ENCODE measurements at regions not wholly inside any gene's neighbourhood (a gene's known extent, or its start where the extent isn't known, plus 50 kb on each side); places are given as distances from the start of the nearest gene placed in this dataset.

GRCh38 chr9:81741103-81741502, 51.8 kb upstream of the TLE1 start:
- no peak for DNase-seq

GRCh38 chr9:81748091-81748490, 58.7 kb upstream of the TLE1 start:
- no peak overlapping the region for H3K27ac ChIP-seq (ENCODE audit: low read depth, low read length)
- no peak overlapping the region for H3K4me3 ChIP-seq (ENCODE audit: low read length)
- no peak overlapping the region for H2AK5ac ChIP-seq (ENCODE audit: low read length)
- H3K18ac ChIP-seq (ENCODE audit: low read length) = no peak overlapping the region
- H4K5ac ChIP-seq (ENCODE audit: low read length) = no peak overlapping the region
- no peaks in the 10 kb centered on the region for H3K36me3 ChIP-seq (ENCODE audit: control insufficient read depth, insufficient read depth, low read length)
- WGBS (ENCODE audit: extremely low coverage, insufficient coverage, low lambda C conversion rate) = no CpG with 5 or more reads among the region's 1 CpG
- DNase-seq = no peak
- H3K23ac ChIP-seq (ENCODE audit: low read length) = no peak overlapping the region
- no peak overlapping the region for H2BK5ac ChIP-seq (ENCODE audit: low read length)
- no peak overlapping the region for H3K4me2 ChIP-seq (ENCODE audit: low read length)
- no peak overlapping the region for H3K4ac ChIP-seq (ENCODE audit: low read depth, low read length)
- no peak overlapping the region for H2BK120ac ChIP-seq (ENCODE audit: low read depth, low read length)
- no peak overlapping the region for H3K9ac ChIP-seq (ENCODE audit: low read length)
- no peaks in the 10 kb centered on the region for H3K27me3 ChIP-seq (ENCODE audit: insufficient read depth, low read length, poor library complexity)
- H3K79me2 ChIP-seq (ENCODE audit: control insufficient read depth, insufficient read depth, low read length) = no peaks in the 10 kb centered on the region
- no peaks in the 10 kb centered on the region for H3K4me1 ChIP-seq (ENCODE audit: control insufficient read depth, low read depth, low read length)
- H3K56ac ChIP-seq (ENCODE audit: low read length) = no peak overlapping the region
- H3K79me1 ChIP-seq (ENCODE audit: low read length) = no peaks in the 10 kb centered on the region
- no peak overlapping the region for H2BK15ac ChIP-seq (replicated peaks; ENCODE audit: low read depth)
- H4K8ac ChIP-seq (ENCODE audit: low read depth, low read length) = no peak overlapping the region

More at GRCh38 chr9:81741103-81741502, 51.8 kb upstream of the TLE1 start:
- no peaks in the 10 kb centered on the region for H3K27me3 ChIP-seq (ENCODE audit: insufficient read depth, low read length, poor library complexity)
- H3K79me2 ChIP-seq (ENCODE audit: control insufficient read depth, insufficient read depth, low read length) = no peaks in the 10 kb centered on the region
- H3K4me2 ChIP-seq (ENCODE audit: low read length) = no peak overlapping the region
- H2BK5ac ChIP-seq (ENCODE audit: low read length) = no peak overlapping the region
- H2BK15ac ChIP-seq (replicated peaks; ENCODE audit: low read depth) = no peak overlapping the region
- no peak overlapping the region for H3K56ac ChIP-seq (ENCODE audit: low read length)
- no peak overlapping the region for H4K8ac ChIP-seq (ENCODE audit: low read depth, low read length)
- H2BK120ac ChIP-seq (ENCODE audit: low read depth, low read length) = no peak overlapping the region
- H3K9ac ChIP-seq (ENCODE audit: low read length) = no peak overlapping the region
- no peak overlapping the region for H3K23ac ChIP-seq (ENCODE audit: low read length)
- no peak overlapping the region for H3K18ac ChIP-seq (ENCODE audit: low read length)
- H3K4me3 ChIP-seq (ENCODE audit: low read length) = no peak overlapping the region
- no peaks in the 10 kb centered on the region for H3K4me1 ChIP-seq (ENCODE audit: control insufficient read depth, low read depth, low read length)
- no peaks in the 10 kb centered on the region for H3K36me3 ChIP-seq (ENCODE audit: control insufficient read depth, insufficient read depth, low read length)
- no peaks in the 10 kb centered on the region for H3K79me1 ChIP-seq (ENCODE audit: low read length)
- H4K5ac ChIP-seq (ENCODE audit: low read length) = no peak overlapping the region
- H2AK5ac ChIP-seq (ENCODE audit: low read length) = no peak overlapping the region
- H3K4ac ChIP-seq (ENCODE audit: low read depth, low read length) = no peak overlapping the region
- H3K27ac ChIP-seq (ENCODE audit: low read depth, low read length) = no peak overlapping the region

- H3K4me3 ChIP-seq (ENCODE audit: low read length) = no peak overlapping the region
- no peak overlapping the region for H3K18ac ChIP-seq (ENCODE audit: low read length)
- no peaks in the 10 kb centered on the region for H3K36me3 ChIP-seq (ENCODE audit: control insufficient read depth, insufficient read depth, low read length)
- no CpG with 5 or more reads among the region's 4 CpGs for WGBS (ENCODE audit: extremely low coverage, insufficient coverage, low lambda C conversion rate)
- no peak overlapping the region for H4K5ac ChIP-seq (ENCODE audit: low read length)
- no peak overlapping the region for H3K23ac ChIP-seq (ENCODE audit: low read length)
- no peak overlapping the region for H2BK120ac ChIP-seq (ENCODE audit: low read depth, low read length)
- H4K8ac ChIP-seq (ENCODE audit: low read depth, low read length) = no peak overlapping the region
- H3K56ac ChIP-seq (ENCODE audit: low read length) = no peak overlapping the region
- no peaks in the 10 kb centered on the region for H3K27me3 ChIP-seq (ENCODE audit: insufficient read depth, low read length, poor library complexity)
- no peak overlapping the region for H2AK5ac ChIP-seq (ENCODE audit: low read length)
- peaks cover 6% of the 10 kb centered on the region for H3K4me1 ChIP-seq (ENCODE audit: control insufficient read depth, low read depth, low read length)
- H3K4ac ChIP-seq (ENCODE audit: low read depth, low read length) = no peak overlapping the region
- H3K27ac ChIP-seq (ENCODE audit: low read depth, low read length) = no peak overlapping the region
- H3K79me2 ChIP-seq (ENCODE audit: control insufficient read depth, insufficient read depth, low read length) = no peaks in the 10 kb centered on the region
- no peak overlapping the region for H2BK15ac ChIP-seq (replicated peaks; ENCODE audit: low read depth)
- H2BK5ac ChIP-seq (ENCODE audit: low read length) = no peak overlapping the region
- DNase-seq = no peak
- no peak overlapping the region for H3K4me2 ChIP-seq (ENCODE audit: low read length)
- H3K9ac ChIP-seq (ENCODE audit: low read length) = no peak overlapping the region
- H3K79me1 ChIP-seq (ENCODE audit: low read length) = no peaks in the 10 kb centered on the region
Observed at GRCh38 chr9:81753436-81753835, 64.1 kb upstream of the TLE1 start.

GRCh38 chr9:81754245-81754644, 64.9 kb upstream of the TLE1 start:
- H3K27ac ChIP-seq (ENCODE audit: low read depth, low read length) = no peak overlapping the region
- H2BK5ac ChIP-seq (ENCODE audit: low read length) = no peak overlapping the region
- no peaks in the 10 kb centered on the region for H3K36me3 ChIP-seq (ENCODE audit: control insufficient read depth, insufficient read depth, low read length)
- no peak overlapping the region for H3K56ac ChIP-seq (ENCODE audit: low read length)
- no peak overlapping the region for H4K5ac ChIP-seq (ENCODE audit: low read length)
- H3K23ac ChIP-seq (ENCODE audit: low read length) = no peak overlapping the region
- no peak overlapping the region for H3K18ac ChIP-seq (ENCODE audit: low read length)
- no peak overlapping the region for H4K8ac ChIP-seq (ENCODE audit: low read depth, low read length)
- no peak overlapping the region for H3K4me3 ChIP-seq (ENCODE audit: low read length)
- H3K79me1 ChIP-seq (ENCODE audit: low read length) = no peaks in the 10 kb centered on the region
- no peak for DNase-seq
- H3K9ac ChIP-seq (ENCODE audit: low read length) = no peak overlapping the region
- no peak overlapping the region for H3K4me2 ChIP-seq (ENCODE audit: low read length)
- H3K4ac ChIP-seq (ENCODE audit: low read depth, low read length) = no peak overlapping the region
- no peak overlapping the region for H2BK120ac ChIP-seq (ENCODE audit: low read depth, low read length)
- peaks cover 6% of the 10 kb centered on the region for H3K4me1 ChIP-seq (ENCODE audit: control insufficient read depth, low read depth, low read length)
- H3K27me3 ChIP-seq (ENCODE audit: insufficient read depth, low read length, poor library complexity) = no peaks in the 10 kb centered on the region
- no peak overlapping the region for H2BK15ac ChIP-seq (replicated peaks; ENCODE audit: low read depth)
- no peaks in the 10 kb centered on the region for H3K79me2 ChIP-seq (ENCODE audit: control insufficient read depth, insufficient read depth, low read length)
- no peak overlapping the region for H2AK5ac ChIP-seq (ENCODE audit: low read length)

- no peak overlapping the region for H3K4me2 ChIP-seq (ENCODE audit: low read length)
- no peaks in the 10 kb centered on the region for H3K27me3 ChIP-seq (ENCODE audit: insufficient read depth, low read length, poor library complexity)
- no peak overlapping the region for H2AK5ac ChIP-seq (ENCODE audit: low read length)
- H3K23ac ChIP-seq (ENCODE audit: low read length) = no peak overlapping the region
- no peaks in the 10 kb centered on the region for H3K79me2 ChIP-seq (ENCODE audit: control insufficient read depth, insufficient read depth, low read length)
- H3K56ac ChIP-seq (ENCODE audit: low read length) = no peak overlapping the region
- H3K27ac ChIP-seq (ENCODE audit: low read depth, low read length) = no peak overlapping the region
- H3K4me1 ChIP-seq (ENCODE audit: control insufficient read depth, low read depth, low read length) = peaks cover 6% of the 10 kb centered on the region
- H3K9ac ChIP-seq (ENCODE audit: low read length) = no peak overlapping the region
- no peak overlapping the region for H2BK5ac ChIP-seq (ENCODE audit: low read length)
- no peak overlapping the region for H3K18ac ChIP-seq (ENCODE audit: low read length)
- H3K79me1 ChIP-seq (ENCODE audit: low read length) = no peaks in the 10 kb centered on the region
- H4K5ac ChIP-seq (ENCODE audit: low read length) = no peak overlapping the region
- no peak overlapping the region for H3K4me3 ChIP-seq (ENCODE audit: low read length)
- H4K8ac ChIP-seq (ENCODE audit: low read depth, low read length) = no peak overlapping the region
- no peaks in the 10 kb centered on the region for H3K36me3 ChIP-seq (ENCODE audit: control insufficient read depth, insufficient read depth, low read length)
- no peak overlapping the region for H2BK120ac ChIP-seq (ENCODE audit: low read depth, low read length)
- no peak overlapping the region for H3K4ac ChIP-seq (ENCODE audit: low read depth, low read length)
- no CpG with 5 or more reads among the region's 6 CpGs for WGBS (ENCODE audit: extremely low coverage, insufficient coverage, low lambda C conversion rate)
- H2BK15ac ChIP-seq (replicated peaks; ENCODE audit: low read depth) = no peak overlapping the region
- no peak for DNase-seq
Observed at GRCh38 chr9:81755721-81756120, 66.4 kb upstream of the TLE1 start.

GRCh38 chr9:81756561-81756960, 67.2 kb upstream of the TLE1 start:
- no peak overlapping the region for H2BK5ac ChIP-seq (ENCODE audit: low read length)
- DNase-seq = no peak
- no peak overlapping the region for H3K23ac ChIP-seq (ENCODE audit: low read length)

More at GRCh38 chr9:81756561-81756960, 67.2 kb upstream of the TLE1 start:
- H3K4ac ChIP-seq (ENCODE audit: low read depth, low read length) = no peak overlapping the region
- no peak overlapping the region for H3K4me2 ChIP-seq (ENCODE audit: low read length)
- peaks cover 6% of the 10 kb centered on the region for H3K4me1 ChIP-seq (ENCODE audit: control insufficient read depth, low read depth, low read length)
- H3K79me2 ChIP-seq (ENCODE audit: control insufficient read depth, insufficient read depth, low read length) = no peaks in the 10 kb centered on the region
- H3K27me3 ChIP-seq (ENCODE audit: insufficient read depth, low read length, poor library complexity) = no peaks in the 10 kb centered on the region
- no peak overlapping the region for H3K18ac ChIP-seq (ENCODE audit: low read length)
- no peak overlapping the region for H3K4me3 ChIP-seq (ENCODE audit: low read length)
- H3K36me3 ChIP-seq (ENCODE audit: control insufficient read depth, insufficient read depth, low read length) = no peaks in the 10 kb centered on the region
- no peak overlapping the region for H3K56ac ChIP-seq (ENCODE audit: low read length)
- H3K79me1 ChIP-seq (ENCODE audit: low read length) = no peaks in the 10 kb centered on the region
- H2BK15ac ChIP-seq (replicated peaks; ENCODE audit: low read depth) = no peak overlapping the region
- H2BK120ac ChIP-seq (ENCODE audit: low read depth, low read length) = no peak overlapping the region
- H4K8ac ChIP-seq (ENCODE audit: low read depth, low read length) = no peak overlapping the region
- WGBS (ENCODE audit: extremely low coverage, insufficient coverage, low lambda C conversion rate) = no CpG with 5 or more reads among the region's 5 CpGs
- H3K9ac ChIP-seq (ENCODE audit: low read length) = no peak overlapping the region
- H4K5ac ChIP-seq (ENCODE audit: low read length) = no peak overlapping the region
- H2AK5ac ChIP-seq (ENCODE audit: low read length) = no peak overlapping the region
- no peak overlapping the region for H3K27ac ChIP-seq (ENCODE audit: low read depth, low read length)

All from mesendoderm (in vitro differentiated cells).